ENCODE measurements at regions not wholly inside any gene's neighbourhood (a gene's known extent, or its start where the extent isn't known, plus 50 kb on each side); places are given as distances from the start of the nearest gene placed in this dataset.

GRCh38 chr2:41872646-41873045 lies 175.2 kb upstream of the PKDCC start:
- H3K4me1 ChIP-seq (ENCODE audit: low read length) = 0 out of 2 replicates have a peak, but pooled peaks cover under 1% of the 10 kb centered on the region
- H3K27ac ChIP-seq (ENCODE audit: low read length) = no peak overlapping the region
- H3K9me2 ChIP-seq (replicated peaks; ENCODE audit: insufficient read depth, low read length) = no peaks in the 10 kb centered on the region
- no peak overlapping the region for H3K9ac ChIP-seq (ENCODE audit: low read length)
- H4K20me1 ChIP-seq (ENCODE audit: insufficient read depth, low read length) = no peaks in the 10 kb centered on the region
- DNase-seq = no peak
- H3K9me3 ChIP-seq (replicated peaks; ENCODE audit: insufficient read depth, low read length) = no peaks in the 10 kb centered on the region
- H3K27me3 ChIP-seq (replicated peaks; ENCODE audit: insufficient read depth, low read length) = no peaks in the 10 kb centered on the region
- H3K79me2 ChIP-seq (ENCODE audit: low read length) = no peaks in the 10 kb centered on the region
- no peaks in the 10 kb centered on the region for H3K36me3 ChIP-seq (replicated peaks; ENCODE audit: insufficient read depth, low read length)
- no peak overlapping the region for H3K4me3 ChIP-seq (ENCODE audit: low read length)
- no peak overlapping the region for H2AFZ ChIP-seq (ENCODE audit: low read length)
- H3K4me2 ChIP-seq (ENCODE audit: low read depth, low read length) = no peak overlapping the region
- H3F3A ChIP-seq (ENCODE audit: insufficient read depth, low read length) = no peaks in the 10 kb centered on the region
- TF ChIP-seq CTCF (IDR thresholded peaks at IDR 0.05; ENCODE audit: low read length) (no peak), EZH2phosphoT487 (IDR thresholded peaks at IDR 0.05; ENCODE audit: low read length) (no peak), EZH2 (optimal IDR thresholded peaks at IDR 0.05; ENCODE audit: low read depth, low read length) (no peak)

- Histone ChIP-seq H3K9me2 (replicated peaks; ENCODE audit: insufficient read depth, low read length) (no peaks in the 10 kb centered on the region), H3K27ac (ENCODE audit: low read length) (no peak overlapping the region), H3F3A (ENCODE audit: insufficient read depth, low read length) (no peaks in the 10 kb centered on the region), H3K9ac (ENCODE audit: low read length) (no peak overlapping the region), H3K36me3 (replicated peaks; ENCODE audit: insufficient read depth, low read length) (no peaks in the 10 kb centered on the region), H3K9me3 (replicated peaks; ENCODE audit: insufficient read depth, low read length) (no peaks in the 10 kb centered on the region), H3K27me3 (replicated peaks; ENCODE audit: insufficient read depth, low read length) (no peaks in the 10 kb centered on the region), H3K4me2 (ENCODE audit: low read depth, low read length) (no peak overlapping the region), H4K20me1 (ENCODE audit: insufficient read depth, low read length) (no peaks in the 10 kb centered on the region), H3K4me3 (ENCODE audit: low read length) (no peak overlapping the region), H2AFZ (ENCODE audit: low read length) (no peak overlapping the region), H3K79me2 (ENCODE audit: low read length) (no peaks in the 10 kb centered on the region), H3K4me1 (ENCODE audit: low read length) (no peaks in the 10 kb centered on the region)
- TF ChIP-seq EZH2 (optimal IDR thresholded peaks at IDR 0.05; ENCODE audit: low read depth, low read length) (no peak), EZH2phosphoT487 (IDR thresholded peaks at IDR 0.05; ENCODE audit: low read length) (no peak), CTCF (IDR thresholded peaks at IDR 0.05; ENCODE audit: low read length) (no peak)
- no peak for DNase-seq
Observed at GRCh38 chr2:41873102-41874031, 174.5 kb upstream of the PKDCC start.

GRCh38 chr2:41877114-41877678 lies 170.6 kb upstream of the PKDCC start:
- Histone ChIP-seq H3K79me2 (ENCODE audit: low read length) (no peaks in the 10 kb centered on the region), H3K4me3 (ENCODE audit: low read length) (no peak overlapping the region), H3F3A (ENCODE audit: insufficient read depth, low read length) (no peaks in the 10 kb centered on the region), H3K27me3 (replicated peaks; ENCODE audit: insufficient read depth, low read length) (no peaks in the 10 kb centered on the region), H4K20me1 (ENCODE audit: insufficient read depth, low read length) (no peaks in the 10 kb centered on the region), H2AFZ (ENCODE audit: low read length) (no peak overlapping the region), H3K9me3 (replicated peaks; ENCODE audit: insufficient read depth, low read length) (no peaks in the 10 kb centered on the region), H3K4me2 (ENCODE audit: low read depth, low read length) (no peak overlapping the region), H3K9ac (ENCODE audit: low read length) (no peak overlapping the region), H3K4me1 (ENCODE audit: low read length) (no peaks in the 10 kb centered on the region), H3K36me3 (replicated peaks; ENCODE audit: insufficient read depth, low read length) (no peaks in the 10 kb centered on the region), H3K9me2 (replicated peaks; ENCODE audit: insufficient read depth, low read length) (no peaks in the 10 kb centered on the region), H3K27ac (ENCODE audit: low read length) (no peak overlapping the region)
- no peak for DNase-seq
- TF ChIP-seq CTCF (IDR thresholded peaks at IDR 0.05; ENCODE audit: low read length) (no peak), EZH2 (optimal IDR thresholded peaks at IDR 0.05; ENCODE audit: low read depth, low read length) (no peak), EZH2phosphoT487 (IDR thresholded peaks at IDR 0.05; ENCODE audit: low read length) (no peak)

Data from MM.1S (cell line).